GM10266 (cell line): ENCODE measurements at regions not wholly inside any gene's neighbourhood (a gene's known extent, or its start where the extent isn't known, plus 50 kb on each side); places are given as distances from the start of the nearest gene placed in this dataset.

Experiments
- DNase-seq: peaks from one replicate; pipeline ENCODE4 v3.0.0; 2012; ENCODE audit errors: extremely low spot score
- CTCF ChIP-seq: IDR thresholded peaks from 2 replicates; pipeline ENCODE4 v1.5.1; 2012; ENCODE audit warnings: mild to moderate bottlenecking, low read depth; ENCODE audit not compliant: control insufficient read depth, insufficient read depth; ENCODE audit errors: missing control alignments

GRCh38 chr10:120270906-120271305 is 186.1 kb upstream of the PLPP4 start:
- TF ChIP-seq CTCF = no peak
- DNase-seq = no peak

- no peak for DNase-seq
- TF ChIP-seq CTCF = no peak
Measured at GRCh38 chr10:120271696-120272095, 185.3 kb upstream of the PLPP4 start.

GRCh38 chr10:120272350-120272749 is 184.7 kb upstream of the PLPP4 start:
- DNase-seq = no peak
- no peak for TF ChIP-seq CTCF

GRCh38 chr10:120278069-120278468 is 179.0 kb upstream of the PLPP4 start:
- TF ChIP-seq CTCF = no peak
- DNase-seq = no peak

GRCh38 chr10:120279196-120279595 is 177.8 kb upstream of the PLPP4 start:
- TF ChIP-seq CTCF = no peak
- no peak for DNase-seq

- TF ChIP-seq CTCF = no peak
- DNase-seq = no peak
Measured at GRCh38 chr10:120282421-120282820, 174.6 kb upstream of the PLPP4 start.

- TF ChIP-seq CTCF = no peak
- DNase-seq = no peak
Measured at GRCh38 chr10:120282846-120283492, 174.1 kb upstream of the PLPP4 start.
